ENCODE measurements at regions not wholly inside any gene's neighbourhood (a gene's known extent, or its start where the extent isn't known, plus 50 kb on each side); places are given as distances from the start of the nearest gene placed in this dataset.

- 79 to 87% methylated on average over 1 of the region's 1 CpG for WGBS, 2 donors
- ATAC-seq: no peak
- no peaks in the 10 kb centered on the region for H3K9me3 ChIP-seq
These were observed 80.2 kb upstream of the NEGR1 start for GRCh38 chr1:72362538-72362937.

GRCh38 chr1:72357411-72357810 lies 75.1 kb upstream of the NEGR1 start:
- DNase-seq (no peak), ATAC-seq (no peak)
- intact Hi-C loops (cut with DNase I): no loop called here
- TF ChIP-seq CTCF (IDR thresholded peaks at IDR 0.05): no peak
- H3K27ac ChIP-seq: no peak overlapping the region
- H3K36me3 ChIP-seq: no peaks in the 10 kb centered on the region
- no peak overlapping the region for H3K4me3 ChIP-seq
- no peaks in the 10 kb centered on the region for H3K27me3 ChIP-seq
- no peaks in the 10 kb centered on the region for H3K4me1 ChIP-seq
- H3K9me3 ChIP-seq: no peaks in the 10 kb centered on the region
- 71 to 78% methylated on average over 1 of the region's 1 CpG for WGBS, 2 donors

More at GRCh38 chr1:72362538-72362937, 80.2 kb upstream of the NEGR1 start:
- no peak for DNase-seq
- H3K27ac ChIP-seq: no peak overlapping the region
- intact Hi-C loops (cut with DNase I): no loop called here
- H3K27me3 ChIP-seq: no peaks in the 10 kb centered on the region
- TF ChIP-seq CTCF (IDR thresholded peaks at IDR 0.05): no peak
- H3K36me3 ChIP-seq: no peaks in the 10 kb centered on the region
- peaks cover 0 to 3% (median 0%) of the 10 kb centered on the region in 9 donors for H3K4me1 ChIP-seq
- H3K4me3 ChIP-seq: no peak overlapping the region

GRCh38 chr1:72355899-72356298 lies 73.6 kb upstream of the NEGR1 start:
- Histone ChIP-seq H3K9me3 (no peaks in the 10 kb centered on the region), H3K27me3 (no peaks in the 10 kb centered on the region), H3K36me3 (no peaks in the 10 kb centered on the region), H3K4me1 (no peaks in the 10 kb centered on the region), H3K27ac (no peak overlapping the region), H3K4me3 (no peak overlapping the region)
- intact Hi-C loops (cut with DNase I): no loop called here
- no peak for TF ChIP-seq CTCF (IDR thresholded peaks at IDR 0.05)
- ATAC-seq (no peak), DNase-seq (no peak)
- 85 to 92% methylated on average over 3 of the region's 3 CpGs for WGBS, 2 donors

- WGBS, 2 donors: 47% methylated on average over 1 of the region's 1 CpG; no CpG with 5 or more reads in 1 of the 2 donors
- Histone ChIP-seq H3K27me3 (no peaks in the 10 kb centered on the region), H3K9me3 (no peaks in the 10 kb centered on the region), H3K36me3 (no peaks in the 10 kb centered on the region), H3K4me1 (no peaks in the 10 kb centered on the region), H3K4me3 (no peak overlapping the region), H3K27ac (no peak overlapping the region)
- intact Hi-C loops (cut with DNase I): loop anchor here in 1 of 10 donors (10.0 kb wide), 1 partner anchor 57 kb away; the partner anchor contains the start of gene NEGR1
- no peak for TF ChIP-seq CTCF (IDR thresholded peaks at IDR 0.05)
- ATAC-seq (no peak), DNase-seq (no peak)
These were observed 59.3 kb upstream of the NEGR1 start for GRCh38 chr1:72341661-72342060.
